ENCODE measurements at regions not wholly inside any gene's neighbourhood (a gene's known extent, or its start where the extent isn't known, plus 50 kb on each side); places are given as distances from the start of the nearest gene placed in this dataset.

GRCh38 chrX:39406799-39407198 is 605.5 kb downstream of the MID1IP1 start:
- TF ChIP-seq CTCF (conservative IDR thresholded peaks at IDR 0.05; ENCODE audit: low read depth, low read length), result no peak
- no peak for TF ChIP-seq EZH2 (IDR thresholded peaks at IDR 0.05; ENCODE audit: low read length, unreplicated experiment)
- TF ChIP-seq EZH2phosphoT487 (IDR thresholded peaks at IDR 0.05; ENCODE audit: borderline replicate concordance, low read length), result no peak
